GM12874 (cell line): ENCODE measurements at regions not wholly inside any gene's neighbourhood (a gene's known extent, or its start where the extent isn't known, plus 50 kb on each side); places are given as distances from the start of the nearest gene placed in this dataset.

Experiments
- CTCF ChIP-seq: IDR thresholded peaks from 2 replicates; pipeline ENCODE4 v1.5.1; 2011; ENCODE audit warnings: low read depth, mild to moderate bottlenecking, control low read depth, low read length, moderate library complexity; ENCODE audit not compliant: insufficient read depth

- no peak for TF ChIP-seq CTCF
Observed at GRCh38 chr9:13586587-13587374, 307.3 kb upstream of the MPDZ start.

GRCh38 chr9:13580760-13581159, 301.3 kb upstream of the MPDZ start:
- TF ChIP-seq CTCF, result no peak

- no peak for TF ChIP-seq CTCF
Observed at GRCh38 chr9:13580131-13580530, 300.6 kb upstream of the MPDZ start.

GRCh38 chr9:13576101-13576500, 296.6 kb upstream of the MPDZ start:
- no peak for TF ChIP-seq CTCF

GRCh38 chr9:13575558-13575957, 296.1 kb upstream of the MPDZ start:
- no peak for TF ChIP-seq CTCF

GRCh38 chr9:13570068-13570974, 290.8 kb upstream of the MPDZ start:
- TF ChIP-seq CTCF, result no peak

- TF ChIP-seq CTCF, result no peak
Observed at GRCh38 chr9:13569602-13570067, 290.1 kb upstream of the MPDZ start.
